Activated CD4-positive, alpha-beta T cell treated with anti-CD3 and anti-CD28 coated beads, Interleukin-2, amount 10 ng/mL, durations not matched to agents 24 days and 14 days (primary cell): ENCODE measurements at regions not wholly inside any gene's neighbourhood (a gene's known extent, or its start where the extent isn't known, plus 50 kb on each side); places are given as distances from the start of the nearest gene placed in this dataset.

Experiments
- DNase-seq: peaks from one replicate; pipeline ENCODE4 v3.0.0; 2022
- H3K27ac Mint-ChIP-seq: one replicate; pipeline ENCODE4 v1.8.0; 2022; ENCODE audit warnings: mild to moderate bottlenecking, mixed read lengths
- H3K27me3 Mint-ChIP-seq: one replicate; pipeline ENCODE4 v1.8.0; 2022; ENCODE audit warnings: mixed read lengths
- H3K36me3 Mint-ChIP-seq: one replicate; pipeline ENCODE4 v1.8.0; 2022; ENCODE audit warnings: low read depth, mild to moderate bottlenecking, mixed read lengths
- H3K4me1 Mint-ChIP-seq: one replicate; pipeline ENCODE4 v1.8.0; 2021; ENCODE audit warnings: mixed read lengths
- H3K4me3 Mint-ChIP-seq: one replicate; pipeline ENCODE4 v1.8.0; 2022; ENCODE audit warnings: mild to moderate bottlenecking, moderate library complexity, mixed read lengths
- H3K9me3 Mint-ChIP-seq: one replicate; pipeline ENCODE4 v1.8.0; 2021; ENCODE audit warnings: mixed read lengths
- intact Hi-C: fragments of 100-400 bp; cut with micrococcal nuclease; formaldehyde crosslinking; loops from one replicate; pipeline ENCODE4 v1.15.1; 2023

- no peak for DNase-seq
- Mint-ChIP-seq H3K4me1 (no peaks in the 10 kb centered on the region), H3K36me3 (no peaks in the 10 kb centered on the region), H3K27ac (no peak overlapping the region), H3K27me3 (no peaks in the 10 kb centered on the region), H3K9me3 (peaks cover 3% of the 10 kb centered on the region), H3K4me3 (no peak overlapping the region)
- intact Hi-C loops, result no loop called here
Observed at GRCh38 chr16:87133112-87133850, 183.9 kb downstream of the C16orf95 start.

DNA sequence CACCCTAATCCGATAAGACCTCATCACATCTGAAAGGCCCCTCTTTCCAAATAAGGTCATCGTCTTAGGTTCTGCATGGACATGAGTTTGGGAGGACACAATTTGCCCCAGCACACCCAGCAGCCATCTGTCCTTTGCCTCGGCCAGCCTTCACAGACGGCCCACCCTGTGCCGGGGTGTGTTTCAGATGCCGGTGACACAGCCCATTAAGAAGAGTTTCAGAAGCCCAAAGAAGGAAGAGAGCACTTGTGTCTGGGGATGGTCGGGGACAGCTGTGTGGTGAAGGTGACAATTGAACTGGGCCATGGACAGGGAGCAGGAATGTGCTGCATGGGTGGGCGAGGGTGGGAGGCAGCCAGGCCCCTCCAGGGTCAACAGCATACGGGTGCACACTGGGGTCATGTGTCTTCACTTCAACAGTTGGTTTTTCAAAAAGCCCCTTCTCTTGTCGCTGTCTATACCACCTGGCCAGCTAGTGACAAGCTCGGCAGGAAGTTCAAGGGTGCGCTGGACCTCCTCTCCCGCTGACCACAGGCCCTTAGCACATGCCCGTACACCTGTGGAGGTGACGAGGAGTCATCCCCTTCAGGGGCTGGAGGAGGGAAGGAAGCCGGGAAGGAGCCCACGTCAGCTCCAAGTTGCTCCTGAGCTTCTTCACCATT is 183.1 kb downstream of the C16orf95 start:
- no peak overlapping the region for H3K27ac Mint-ChIP-seq
- intact Hi-C loops, result no loop called here
- H3K9me3 Mint-ChIP-seq, result peaks cover 2% of the 10 kb centered on the region
- no peak overlapping the region for H3K4me3 Mint-ChIP-seq
- DNase-seq, result no peak
- no peaks in the 10 kb centered on the region for H3K4me1 Mint-ChIP-seq
- H3K36me3 Mint-ChIP-seq, result no peaks in the 10 kb centered on the region
- H3K27me3 Mint-ChIP-seq, result no peaks in the 10 kb centered on the region

DNA sequence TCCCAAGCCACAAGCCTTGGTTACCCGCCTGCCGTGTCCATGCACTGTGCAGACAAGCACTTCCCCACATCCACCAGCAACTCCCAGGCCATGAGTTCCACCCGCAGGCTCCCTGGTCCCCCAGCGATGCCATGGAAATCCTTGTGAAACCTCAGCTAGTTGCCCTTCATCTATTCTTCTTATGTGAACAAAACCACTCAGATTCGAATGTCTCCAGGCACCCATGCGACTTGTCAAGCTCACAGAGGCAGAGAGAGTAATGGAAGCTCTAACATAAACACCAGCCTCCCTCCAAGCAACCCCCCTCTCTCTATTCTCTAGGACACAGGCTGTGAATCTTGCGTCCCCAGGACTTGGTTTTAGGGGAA is 182.6 kb downstream of the C16orf95 start:
- Mint-ChIP-seq H3K27ac (no peak overlapping the region), H3K36me3 (no peaks in the 10 kb centered on the region), H3K4me1 (no peaks in the 10 kb centered on the region), H3K4me3 (no peak overlapping the region), H3K27me3 (no peaks in the 10 kb centered on the region), H3K9me3 (no peaks in the 10 kb centered on the region)
- no peak for DNase-seq
- intact Hi-C loops, result no loop called here

GRCh38 chr16:87135246-87136030 is 181.8 kb downstream of the C16orf95 start:
- no peaks in the 10 kb centered on the region for H3K4me1 Mint-ChIP-seq
- intact Hi-C loops, result no loop called here
- H3K27me3 Mint-ChIP-seq, result no peaks in the 10 kb centered on the region
- no peaks in the 10 kb centered on the region for H3K9me3 Mint-ChIP-seq
- H3K36me3 Mint-ChIP-seq, result no peaks in the 10 kb centered on the region
- H3K27ac Mint-ChIP-seq, result no peak overlapping the region
- H3K4me3 Mint-ChIP-seq, result no peak overlapping the region
- DNase-seq, result no peak

GRCh38 chr16:87138316-87138715 is 178.9 kb downstream of the C16orf95 start:
- Mint-ChIP-seq H3K9me3 (no peaks in the 10 kb centered on the region), H3K27ac (no peak overlapping the region), H3K27me3 (no peaks in the 10 kb centered on the region), H3K4me3 (no peak overlapping the region), H3K4me1 (no peaks in the 10 kb centered on the region), H3K36me3 (no peaks in the 10 kb centered on the region)
- intact Hi-C loops, result no loop called here
- DNase-seq, result no peak

- Mint-ChIP-seq H3K27me3 (no peaks in the 10 kb centered on the region), H3K4me3 (no peak overlapping the region), H3K27ac (no peak overlapping the region), H3K4me1 (no peaks in the 10 kb centered on the region), H3K9me3 (no peaks in the 10 kb centered on the region), H3K36me3 (no peaks in the 10 kb centered on the region)
- DNase-seq, result no peak
- intact Hi-C loops, result no loop called here
Observed at GRCh38 chr16:87138738-87139267, 178.4 kb downstream of the C16orf95 start.

DNA sequence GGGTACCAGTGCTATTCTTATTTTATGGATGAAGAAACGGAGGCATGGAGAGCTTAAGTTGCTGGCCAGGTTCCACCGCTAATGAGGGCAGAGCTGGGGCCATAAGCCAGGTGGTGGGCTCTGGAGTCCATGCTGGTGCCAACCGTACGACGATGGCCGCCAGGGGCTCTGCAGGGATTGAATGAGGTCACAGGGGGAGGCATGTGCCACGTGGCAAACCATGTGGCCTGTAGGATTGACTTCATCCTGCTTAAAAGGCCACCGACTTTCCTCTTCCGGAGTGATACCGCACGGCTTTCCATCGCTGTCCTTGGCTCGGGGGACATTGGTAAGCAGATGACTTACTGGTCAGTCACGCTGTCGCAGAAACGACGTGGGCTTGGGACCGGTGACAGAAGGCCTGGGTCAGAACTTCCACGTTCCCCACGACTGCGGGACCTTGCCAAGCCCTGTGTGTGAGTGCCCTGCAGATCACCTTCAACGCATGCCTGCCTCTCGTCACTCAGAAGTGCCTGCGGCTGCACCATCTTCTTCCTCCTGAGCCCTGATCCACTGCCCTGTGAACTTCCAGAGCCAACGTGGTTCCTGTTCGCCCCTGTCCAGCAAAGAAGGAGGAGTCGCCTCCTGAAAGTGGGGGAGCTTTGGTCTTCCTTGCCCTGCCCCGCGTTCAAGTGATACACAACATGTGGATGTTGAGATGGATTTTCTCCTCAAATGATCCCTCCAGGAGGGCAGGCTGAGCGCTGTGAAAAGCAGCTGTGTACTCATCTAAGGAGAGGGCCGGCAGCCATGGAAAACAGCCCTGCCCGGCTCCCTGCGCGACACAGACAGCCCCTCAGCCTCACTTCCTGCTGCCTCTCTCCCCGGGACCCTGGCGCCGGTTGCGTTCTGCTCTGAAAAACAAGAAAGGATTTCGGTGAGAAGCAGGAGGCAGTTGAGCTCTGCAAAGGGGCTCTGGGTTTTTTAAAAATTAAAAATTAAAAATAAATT is 176.7 kb downstream of the C16orf95 start:
- H3K9me3 Mint-ChIP-seq, result no peaks in the 10 kb centered on the region
- no peak overlapping the region for H3K4me3 Mint-ChIP-seq
- intact Hi-C loops, result no loop called here
- H3K36me3 Mint-ChIP-seq, result no peaks in the 10 kb centered on the region
- DNase-seq, result no peak
- no peaks in the 10 kb centered on the region for H3K4me1 Mint-ChIP-seq
- H3K27ac Mint-ChIP-seq, result no peak overlapping the region
- H3K27me3 Mint-ChIP-seq, result no peaks in the 10 kb centered on the region

GRCh38 chr16:87141402-87141801 is 175.8 kb downstream of the C16orf95 start:
- no peaks in the 10 kb centered on the region for H3K4me1 Mint-ChIP-seq
- no peaks in the 10 kb centered on the region for H3K27me3 Mint-ChIP-seq
- intact Hi-C loops, result no loop called here
- no peak for DNase-seq
- H3K9me3 Mint-ChIP-seq, result no peaks in the 10 kb centered on the region
- no peak overlapping the region for H3K4me3 Mint-ChIP-seq
- H3K36me3 Mint-ChIP-seq, result no peaks in the 10 kb centered on the region
- no peak overlapping the region for H3K27ac Mint-ChIP-seq

GRCh38 chr16:87143661-87144121 is 173.5 kb downstream of the C16orf95 start:
- H3K27me3 Mint-ChIP-seq, result no peaks in the 10 kb centered on the region
- H3K9me3 Mint-ChIP-seq, result peaks cover 5% of the 10 kb centered on the region
- no peak overlapping the region for H3K27ac Mint-ChIP-seq
- H3K36me3 Mint-ChIP-seq, result no peaks in the 10 kb centered on the region
- H3K4me3 Mint-ChIP-seq, result no peak overlapping the region
- DNase-seq, result no peak
- no peaks in the 10 kb centered on the region for H3K4me1 Mint-ChIP-seq
- intact Hi-C loops, result no loop called here

DNA sequence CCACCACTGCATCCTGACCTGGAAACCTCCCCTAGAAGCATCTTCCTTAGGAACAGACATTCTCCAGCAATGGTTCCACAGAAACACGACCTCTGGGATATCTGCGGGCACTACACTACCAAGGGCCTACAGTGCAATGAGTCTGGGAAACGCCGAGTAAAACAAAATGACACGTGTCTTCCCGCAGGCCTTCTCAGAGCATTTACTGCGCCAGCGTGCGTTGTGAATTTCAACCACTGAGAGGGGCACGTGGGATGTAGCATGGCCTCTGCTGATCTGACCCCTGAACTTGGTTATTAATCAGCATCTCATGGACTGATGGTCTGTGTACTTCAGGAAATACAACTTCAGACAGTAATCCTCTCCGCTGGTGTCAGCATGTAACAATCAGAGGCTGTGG is 173.0 kb downstream of the C16orf95 start:
- Mint-ChIP-seq H3K9me3 (peaks cover 9% of the 10 kb centered on the region), H3K4me1 (no peaks in the 10 kb centered on the region), H3K27ac (no peak overlapping the region), H3K27me3 (no peaks in the 10 kb centered on the region), H3K4me3 (no peak overlapping the region), H3K36me3 (no peaks in the 10 kb centered on the region)
- intact Hi-C loops, result no loop called here
- no peak for DNase-seq

DNA sequence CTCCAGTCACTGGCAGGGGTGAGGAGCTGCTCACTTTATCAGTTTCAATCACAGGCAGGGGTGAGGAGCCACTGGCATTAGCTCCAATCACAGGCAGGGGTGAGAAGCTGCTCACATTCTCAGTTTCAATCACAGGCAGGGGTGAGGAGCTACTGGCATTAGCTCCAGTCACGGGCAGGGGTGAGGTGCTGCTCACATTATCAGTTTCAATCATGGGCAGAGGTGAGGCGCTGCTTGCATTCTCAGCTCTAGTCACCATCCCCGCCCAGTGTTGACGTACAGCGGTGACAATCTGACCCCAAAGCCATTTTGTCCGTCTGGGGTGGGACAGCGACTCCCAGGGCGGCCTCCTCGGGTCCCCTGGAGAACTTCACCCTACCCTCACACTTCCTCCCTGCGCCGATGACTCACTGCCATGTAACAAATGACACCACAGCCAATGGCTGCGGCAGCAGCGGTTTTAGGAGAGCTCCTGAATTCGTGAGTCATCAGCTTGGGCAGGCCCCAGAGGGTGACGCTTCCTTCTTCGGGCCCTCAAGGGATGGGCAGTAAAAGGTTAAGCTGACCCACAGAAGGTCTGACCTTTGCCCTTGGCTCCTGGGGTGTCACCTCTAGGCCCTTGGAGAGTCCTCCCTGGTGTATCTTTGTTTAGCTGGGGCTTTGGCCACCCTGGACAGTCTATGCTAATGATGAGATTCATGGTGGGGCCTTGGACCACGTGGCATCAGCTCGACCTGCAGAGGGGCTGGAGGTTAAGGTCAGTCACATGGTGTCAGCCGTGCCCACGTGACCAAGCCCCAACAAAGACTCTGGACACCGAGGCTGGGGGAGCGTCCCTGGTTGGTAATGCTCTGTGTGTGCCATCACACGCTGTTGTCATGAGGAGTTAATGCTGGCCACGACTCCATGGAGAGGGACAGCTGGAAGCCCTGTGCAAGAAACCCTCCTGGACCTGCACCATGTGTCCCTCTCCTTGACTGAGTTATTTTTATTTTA is 171.7 kb downstream of the C16orf95 start:
- no peaks in the 10 kb centered on the region for H3K36me3 Mint-ChIP-seq
- peaks cover 9% of the 10 kb centered on the region for H3K9me3 Mint-ChIP-seq
- no peak overlapping the region for H3K4me3 Mint-ChIP-seq
- H3K4me1 Mint-ChIP-seq, result no peaks in the 10 kb centered on the region
- no peak overlapping the region for H3K27ac Mint-ChIP-seq
- intact Hi-C loops, result no loop called here
- no peaks in the 10 kb centered on the region for H3K27me3 Mint-ChIP-seq
- no peak for DNase-seq

DNA sequence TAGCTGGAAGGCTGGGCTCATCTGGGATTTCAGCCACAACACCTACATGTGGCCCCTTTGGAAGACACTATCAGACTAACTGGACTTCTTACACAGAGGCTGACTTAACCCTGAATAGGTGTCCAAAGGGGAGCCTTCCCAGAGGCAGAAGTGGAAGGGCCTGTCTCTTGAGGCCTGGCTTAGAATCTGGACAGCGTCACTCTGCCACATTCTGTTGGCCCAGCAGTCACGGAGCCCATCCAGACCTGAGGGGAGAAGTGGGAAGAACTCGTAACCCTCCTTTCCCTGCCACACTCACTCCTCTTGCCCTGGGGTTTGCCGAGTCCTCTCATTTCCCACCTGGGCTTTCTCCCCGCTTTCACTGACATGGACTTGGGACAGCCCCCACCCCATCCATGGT is 170.5 kb downstream of the C16orf95 start:
- no peak overlapping the region for H3K4me3 Mint-ChIP-seq

More for the DNA sequence above, 170.5 kb downstream of the C16orf95 start:
- no peaks in the 10 kb centered on the region for H3K4me1 Mint-ChIP-seq
- H3K27ac Mint-ChIP-seq, result no peak overlapping the region
- H3K36me3 Mint-ChIP-seq, result no peaks in the 10 kb centered on the region
- H3K27me3 Mint-ChIP-seq, result no peaks in the 10 kb centered on the region
- H3K9me3 Mint-ChIP-seq, result peaks cover 16% of the 10 kb centered on the region
- no peak for DNase-seq
- intact Hi-C loops, result no loop called here
